RWPE1 (cell line): ENCODE measurements at regions not wholly inside any gene's neighbourhood (a gene's known extent, or its start where the extent isn't known, plus 50 kb on each side); places are given as distances from the start of the nearest gene placed in this dataset.

ENCODE experiments used
- CTCF ChIA-PET: fragments of 350-600 bp; sonication (Branson Sonifier 250); formaldehyde crosslinking; extraction: SDS; loops from one replicate; lab custom pipeline; 2021; lab: Yijun Ruan, JAX
- POLR2A ChIA-PET: fragments of 400-600 bp; formaldehyde crosslinking; extraction: SDS; loops from one replicate; lab custom pipeline; 2020; ENCODE audit warnings: antibody characterized with exemption; ENCODE audit not compliant: low non-redundant PET; lab: Yijun Ruan, JAX
- DNase-seq: peaks from one replicate; pipeline ENCODE4 v3.0.0; 2012; ENCODE audit warnings: low spot score
- H3K27ac ChIP-seq: fragments of 450-650 bp; 2 replicates; pipeline ENCODE4 v1.5.1; 2017
- TF ChIP-seq, protein P1 (sequence below): fragments of 450-650 bp; conservative IDR thresholded peaks from 2 replicates; pipeline ENCODE4 v1.5.1; 2017; ENCODE audit warnings: low read depth, mild to moderate bottlenecking

- ChIA-PET CTCF (no interaction called here), POLR2A (no interaction called here)
- no peak overlapping the region for H3K27ac ChIP-seq
- no peak for DNase-seq
- TF ChIP-seq, protein P1, sequence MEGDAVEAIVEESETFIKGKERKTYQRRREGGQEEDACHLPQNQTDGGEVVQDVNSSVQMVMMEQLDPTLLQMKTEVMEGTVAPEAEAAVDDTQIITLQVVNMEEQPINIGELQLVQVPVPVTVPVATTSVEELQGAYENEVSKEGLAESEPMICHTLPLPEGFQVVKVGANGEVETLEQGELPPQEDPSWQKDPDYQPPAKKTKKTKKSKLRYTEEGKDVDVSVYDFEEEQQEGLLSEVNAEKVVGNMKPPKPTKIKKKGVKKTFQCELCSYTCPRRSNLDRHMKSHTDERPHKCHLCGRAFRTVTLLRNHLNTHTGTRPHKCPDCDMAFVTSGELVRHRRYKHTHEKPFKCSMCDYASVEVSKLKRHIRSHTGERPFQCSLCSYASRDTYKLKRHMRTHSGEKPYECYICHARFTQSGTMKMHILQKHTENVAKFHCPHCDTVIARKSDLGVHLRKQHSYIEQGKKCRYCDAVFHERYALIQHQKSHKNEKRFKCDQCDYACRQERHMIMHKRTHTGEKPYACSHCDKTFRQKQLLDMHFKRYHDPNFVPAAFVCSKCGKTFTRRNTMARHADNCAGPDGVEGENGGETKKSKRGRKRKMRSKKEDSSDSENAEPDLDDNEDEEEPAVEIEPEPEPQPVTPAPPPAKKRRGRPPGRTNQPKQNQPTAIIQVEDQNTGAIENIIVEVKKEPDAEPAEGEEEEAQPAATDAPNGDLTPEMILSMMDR, result no peak
These were observed 230.8 kb upstream of the RND3 start for GRCh38 chr2:150718280-150718679.

GRCh38 chr2:150716186-150716585 is 228.7 kb upstream of the RND3 start:
- ChIA-PET CTCF (no interaction called here), POLR2A (no interaction called here)
- TF ChIP-seq, protein P1, result no peak
- no peak overlapping the region for H3K27ac ChIP-seq
- DNase-seq, result no peak

GRCh38 chr2:150715501-150715900 is 228.0 kb upstream of the RND3 start:
- ChIA-PET CTCF (no interaction called here), POLR2A (no interaction called here)
- H3K27ac ChIP-seq, result no peak overlapping the region
- TF ChIP-seq, protein P1, result no peak
- no peak for DNase-seq

DNA sequence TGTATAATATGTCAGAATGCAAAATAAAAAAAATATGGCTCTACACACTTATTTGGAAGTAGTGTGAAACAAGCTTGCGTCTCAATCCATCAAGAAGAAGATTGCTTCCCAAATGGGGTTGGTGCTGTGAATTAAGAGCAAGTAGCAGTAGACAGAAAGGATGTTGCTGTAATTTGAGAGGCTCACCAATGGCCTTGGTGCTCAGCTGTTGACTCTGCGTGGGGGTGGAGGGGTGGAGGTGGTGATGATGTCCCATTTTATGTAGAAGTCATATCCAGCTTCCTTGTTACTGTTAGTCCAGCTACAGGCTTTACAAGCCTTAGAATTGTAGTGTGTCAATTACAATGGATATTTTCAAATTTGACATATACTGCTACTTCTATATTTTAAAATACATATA is 223.4 kb upstream of the RND3 start:
- ChIA-PET POLR2A (no interaction called here), CTCF (interaction anchor here (0.5 kb wide), 1 partner anchor 13 kb away, joined by 3 read pairs; no protein-coding TSS in a partner anchor)
- no peak for DNase-seq
- H3K27ac ChIP-seq, result no peak overlapping the region
- TF ChIP-seq, protein P1, result no peak

- no peak for DNase-seq
- POLR2A ChIA-PET, result no interaction called here
- TF ChIP-seq, protein P1, result no peak
- H3K27ac ChIP-seq, result no peak overlapping the region
- CTCF ChIA-PET, result no interaction called here
These were observed 222.6 kb upstream of the RND3 start for GRCh38 chr2:150710041-150710440.

GRCh38 chr2:150706561-150706960 is 219.1 kb upstream of the RND3 start:
- H3K27ac ChIP-seq, result no peak overlapping the region
- CTCF ChIA-PET, result no interaction called here
- TF ChIP-seq, protein P1, result no peak
- DNase-seq, result no peak
- POLR2A ChIA-PET, result no interaction called here

- ChIA-PET CTCF (no interaction called here), POLR2A (no interaction called here)
- no peak overlapping the region for H3K27ac ChIP-seq
- TF ChIP-seq, protein P1, result no peak
- no peak for DNase-seq
These were observed 218.3 kb upstream of the RND3 start for GRCh38 chr2:150705767-150706166.
